Hepatocyte (in vitro differentiated cells): ENCODE measurements at regions not wholly inside any gene's neighbourhood (a gene's known extent, or its start where the extent isn't known, plus 50 kb on each side); places are given as distances from the start of the nearest gene placed in this dataset.

Experiments
- CTCF ChIP-seq: fragments of 200-600 bp; sonication (generic); IDR thresholded peaks from 2 replicates; pipeline ENCODE4 v1.5.1; 2016; ENCODE audit warnings: antibody characterized with exemption, mild to moderate bottlenecking; ENCODE audit not compliant: poor library complexity
- EZH2 ChIP-seq: fragments of 200-600 bp; sonication (generic); IDR thresholded peaks from 2 replicates; pipeline ENCODE4 v1.6.1; 2016; ENCODE audit warnings: antibody characterized with exemption, mild to moderate bottlenecking, borderline replicate concordance
- EZH2phosphoT487 ChIP-seq: fragments of 200-600 bp; sonication (generic); IDR thresholded peaks from one replicate; pipeline ENCODE4 v1.6.1; 2018; ENCODE audit warnings: antibody characterized with exemption, mild to moderate bottlenecking, low read depth, moderate library complexity; ENCODE audit not compliant: unreplicated experiment, severe bottlenecking

- TF ChIP-seq CTCF = no peak
- TF ChIP-seq EZH2 = no peak
- TF ChIP-seq EZH2phosphoT487 = no peak
Observed at GRCh38 chr12:41799671-41800070, 345.0 kb downstream of the GXYLT1 start.
